SH-SY5Y (cell line): ENCODE measurements at regions not wholly inside any gene's neighbourhood (a gene's known extent, or its start where the extent isn't known, plus 50 kb on each side); places are given as distances from the start of the nearest gene placed in this dataset.

ENCODE experiments used
- GATA2 ChIP-seq: IDR thresholded peaks from 2 replicates; pipeline ENCODE4 v1.6.1; 2011; ENCODE audit warnings: mild to moderate bottlenecking, low read depth, low read length
- GATA3 ChIP-seq: IDR thresholded peaks from 2 replicates; pipeline ENCODE4 v1.6.1; 2011; ENCODE audit warnings: low read depth, mild to moderate bottlenecking, low read length, moderate library complexity

- no peak for TF ChIP-seq GATA2
- TF ChIP-seq GATA3: no peak
These were observed 1666.8 kb upstream of the TMEFF2 start for GRCh38 chr2:193861557-193861956.
